A673 (cell line): ENCODE measurements at regions not wholly inside any gene's neighbourhood (a gene's known extent, or its start where the extent isn't known, plus 50 kb on each side); places are given as distances from the start of the nearest gene placed in this dataset.
"Not testable (repeated sequence)": the region's sequence is repeated elsewhere in the genome, so short reads cannot be mapped to it uniquely, and the experiment has no call there.

ENCODE experiments used
- BruUV-seq: library from RNA; stranded (reverse); fragments of 400-500 nt; replicated peaks from 2 replicates; lab custom pipeline; 2021; lab: Mats Ljungman, UMichigan
- CTCF ChIA-PET: fragments of 300-600 bp; sonication (Branson Sonifier 250); formaldehyde crosslinking; loops from one replicate; lab custom pipeline; 2022; ENCODE audit warnings: antibody characterized with exemption; lab: Charles Lee
- POLR2A ChIA-PET: fragments of 300-600 bp; sonication (Branson Sonifier 250); formaldehyde crosslinking; loops from one replicate; lab custom pipeline; 2022; ENCODE audit warnings: antibody characterized with exemption; ENCODE audit not compliant: low non-redundant PET; lab: Charles Lee
- DNase-seq: peaks from one replicate; pipeline ENCODE4 v3.0.0-alpha.2; 2015; ENCODE audit warnings: low spot score
- H3K27ac ChIP-seq: fragments of 200-600 bp; sonication (generic); 2 replicates; pipeline ENCODE4 v1.5.1; 2016; ENCODE audit warnings: mixed run types, low read depth, mild to moderate bottlenecking, mixed read lengths, antibody characterized with exemption, low read length; ENCODE audit not compliant: poor library complexity, severe bottlenecking
- H3K27me3 ChIP-seq: fragments of 200-600 bp; sonication (generic); replicated peaks from 2 replicates; pipeline ENCODE4 v1.6.1; 2017; ENCODE audit warnings: mixed run types, low read depth, mild to moderate bottlenecking, mixed read lengths, antibody characterized with exemption, low read length; ENCODE audit not compliant: insufficient read depth, poor library complexity
- H3K36me3 ChIP-seq: fragments of 200-600 bp; sonication (generic); 2 replicates; pipeline ENCODE4 v1.6.1; 2016; ENCODE audit warnings: mixed run types, mild to moderate bottlenecking, mixed read lengths, antibody characterized with exemption, low read length; ENCODE audit not compliant: insufficient read depth, poor library complexity, severe bottlenecking
- H3K4me1 ChIP-seq: fragments of 200-600 bp; sonication (generic); 2 replicates; pipeline ENCODE4 v1.6.1; 2017; ENCODE audit warnings: mixed run types, mild to moderate bottlenecking, mixed read lengths, antibody characterized with exemption, low read length; ENCODE audit not compliant: insufficient read depth, poor library complexity, severe bottlenecking
- H3K4me3 ChIP-seq: fragments of 200-600 bp; sonication (generic); 2 replicates; pipeline ENCODE4 v1.5.1; 2016; ENCODE audit warnings: low read depth, mixed run types, mild to moderate bottlenecking, mixed read lengths, low read length; ENCODE audit not compliant: poor library complexity, severe bottlenecking
- H3K9me3 ChIP-seq: fragments of 200-600 bp; sonication (generic); 2 replicates; pipeline ENCODE4 v1.6.1; 2016; ENCODE audit warnings: mixed run types, low read depth, mild to moderate bottlenecking, mixed read lengths, antibody characterized with exemption, low read length; ENCODE audit not compliant: poor library complexity, severe bottlenecking
- EZH2 ChIP-seq: fragments of 200-600 bp; sonication (generic); IDR thresholded peaks from 2 replicates; pipeline ENCODE4 v1.6.1; 2017; ENCODE audit warnings: borderline replicate concordance, low read depth, mild to moderate bottlenecking, mixed read lengths, antibody characterized with exemption, low read length; ENCODE audit not compliant: poor library complexity, severe bottlenecking
- intact Hi-C: fragments of 100-400 bp; cut with micrococcal nuclease; formaldehyde crosslinking; loops from one replicate; pipeline ENCODE4 v1.10.0; 2022; ENCODE audit not compliant: unreplicated experiment
- TF ChIP-seq, protein P1 (sequence below): fragments of 300-800, 200-600 bp; sonication (generic); conservative IDR thresholded peaks from 2 replicates; pipeline ENCODE4 v1.5.1; 2017; ENCODE audit warnings: low read depth, mild to moderate bottlenecking, antibody characterized with exemption, low read length, moderate library complexity, mixed read lengths

DNA sequence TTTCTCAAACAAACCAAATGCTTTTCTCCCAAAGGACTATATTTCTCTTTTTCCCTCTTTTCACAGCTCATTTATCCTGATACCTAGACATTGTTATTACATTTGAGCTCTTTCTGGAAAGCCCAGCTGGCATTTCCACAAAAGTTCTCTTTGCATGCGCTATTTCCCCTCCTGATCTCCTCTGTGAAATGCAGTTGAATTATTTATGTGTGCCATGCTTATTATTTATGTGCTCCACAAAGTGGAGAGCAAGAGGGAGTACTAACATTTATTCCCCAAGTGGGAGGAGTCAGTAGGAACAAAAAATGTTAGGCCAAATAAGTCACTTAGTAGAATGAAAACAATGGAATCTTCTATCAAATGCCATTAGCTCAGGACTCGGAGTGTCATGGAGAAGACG is 626.6 kb upstream of the IGFBP7 start:
- Histone ChIP-seq H3K36me3 (no peaks in the 10 kb centered on the region), H3K27me3 (no peaks in the 10 kb centered on the region), H3K27ac (no peak overlapping the region), H3K4me1 (no peaks in the 10 kb centered on the region), H3K9me3 (no peaks in the 10 kb centered on the region), H3K4me3 (no peak overlapping the region)
- BruUV-seq = no TSS peak
- TF ChIP-seq, protein P1, sequence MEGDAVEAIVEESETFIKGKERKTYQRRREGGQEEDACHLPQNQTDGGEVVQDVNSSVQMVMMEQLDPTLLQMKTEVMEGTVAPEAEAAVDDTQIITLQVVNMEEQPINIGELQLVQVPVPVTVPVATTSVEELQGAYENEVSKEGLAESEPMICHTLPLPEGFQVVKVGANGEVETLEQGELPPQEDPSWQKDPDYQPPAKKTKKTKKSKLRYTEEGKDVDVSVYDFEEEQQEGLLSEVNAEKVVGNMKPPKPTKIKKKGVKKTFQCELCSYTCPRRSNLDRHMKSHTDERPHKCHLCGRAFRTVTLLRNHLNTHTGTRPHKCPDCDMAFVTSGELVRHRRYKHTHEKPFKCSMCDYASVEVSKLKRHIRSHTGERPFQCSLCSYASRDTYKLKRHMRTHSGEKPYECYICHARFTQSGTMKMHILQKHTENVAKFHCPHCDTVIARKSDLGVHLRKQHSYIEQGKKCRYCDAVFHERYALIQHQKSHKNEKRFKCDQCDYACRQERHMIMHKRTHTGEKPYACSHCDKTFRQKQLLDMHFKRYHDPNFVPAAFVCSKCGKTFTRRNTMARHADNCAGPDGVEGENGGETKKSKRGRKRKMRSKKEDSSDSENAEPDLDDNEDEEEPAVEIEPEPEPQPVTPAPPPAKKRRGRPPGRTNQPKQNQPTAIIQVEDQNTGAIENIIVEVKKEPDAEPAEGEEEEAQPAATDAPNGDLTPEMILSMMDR = no peak
- no peak for TF ChIP-seq EZH2
- intact Hi-C loops = no loop called here
- POLR2A ChIA-PET = no interaction called here
- CTCF ChIA-PET = no interaction called here
- no peak for DNase-seq

DNA sequence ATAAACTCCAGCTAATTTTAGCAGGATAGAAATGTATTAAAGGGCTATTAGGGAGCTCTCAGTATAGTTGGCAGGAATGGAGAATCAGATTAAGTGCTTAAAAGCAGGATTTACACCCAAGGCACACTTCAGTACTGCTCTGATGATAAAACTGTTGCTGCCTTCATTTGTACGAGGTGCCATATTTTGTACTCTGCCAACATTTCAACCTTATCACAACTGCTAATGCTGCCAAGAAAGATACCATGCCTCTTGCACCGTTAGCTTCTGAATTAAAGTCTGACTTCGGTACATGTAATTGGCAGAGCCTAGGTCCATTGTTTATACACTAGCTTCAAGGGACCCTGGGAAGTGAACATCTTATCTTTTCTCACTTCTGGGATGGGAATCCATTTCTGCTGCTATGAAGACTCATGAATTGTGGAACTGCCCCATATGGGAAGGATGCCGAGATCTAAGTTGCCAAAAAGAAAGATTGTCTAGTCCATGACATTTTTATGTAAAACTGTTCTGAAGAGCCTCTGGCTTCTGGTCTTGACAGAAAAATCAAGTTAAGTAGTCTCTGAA is 624.0 kb upstream of the IGFBP7 start:
- BruUV-seq = no TSS peak
- Histone ChIP-seq H3K27ac (no peak overlapping the region), H3K36me3 (no peaks in the 10 kb centered on the region), H3K4me1 (no peaks in the 10 kb centered on the region), H3K9me3 (no peaks in the 10 kb centered on the region), H3K27me3 (no peaks in the 10 kb centered on the region), H3K4me3 (no peak overlapping the region)
- intact Hi-C loops = no loop called here
- ChIA-PET CTCF (no interaction called here), POLR2A (no interaction called here)
- no peak for TF ChIP-seq EZH2
- TF ChIP-seq, protein P1 = no peak
- DNase-seq = no peak

DNA sequence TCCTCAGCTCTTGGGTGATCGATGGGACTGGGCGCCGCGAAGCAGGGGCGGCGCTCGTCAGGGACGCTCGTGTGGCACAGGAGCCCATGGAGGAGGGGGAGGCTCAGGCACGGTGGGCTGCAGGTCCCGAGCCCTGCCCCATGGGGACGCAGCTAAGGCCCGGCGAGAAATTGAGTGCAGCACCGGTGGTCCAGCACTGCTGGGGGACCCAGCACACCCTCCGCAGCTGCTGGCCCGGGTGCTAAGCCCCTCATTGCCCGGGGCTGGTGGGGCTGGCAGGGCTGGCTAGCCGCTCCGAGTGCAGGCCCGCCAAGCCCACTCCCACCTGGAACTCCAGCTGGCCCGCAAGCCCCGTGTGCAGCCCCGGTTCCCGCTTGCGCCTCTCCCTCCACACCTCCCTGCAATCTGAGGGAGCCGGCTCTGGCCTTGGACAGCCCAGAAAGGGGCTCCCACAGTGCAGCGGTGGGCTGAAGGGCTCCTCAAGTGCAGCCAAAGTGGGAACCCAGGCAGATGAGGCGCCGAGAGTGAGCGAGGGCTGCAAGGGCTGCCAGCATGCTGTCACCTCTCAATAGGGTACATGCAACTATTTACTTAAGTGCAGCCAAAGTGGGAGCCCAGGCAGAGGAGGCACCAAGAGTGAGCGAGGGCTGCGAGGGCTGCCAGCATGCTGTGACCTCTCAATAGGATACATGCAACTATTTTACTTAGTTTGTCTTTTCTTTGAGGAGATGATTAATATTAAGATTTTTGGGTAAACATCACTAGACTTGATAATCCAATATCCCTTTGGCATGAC is 619.8 kb upstream of the IGFBP7 start:
- H3K27ac ChIP-seq, H3K27me3 ChIP-seq, intact Hi-C loops, POLR2A ChIA-PET, BruUV-seq, H3K4me1 ChIP-seq, H3K4me3 ChIP-seq, H3K9me3 ChIP-seq, DNase-seq, H3K36me3 ChIP-seq, CTCF ChIA-PET: not testable (repeated sequence)
